Astrocyte of the cerebellum (primary cell): ENCODE measurements at regions not wholly inside any gene's neighbourhood (a gene's known extent, or its start where the extent isn't known, plus 50 kb on each side); places are given as distances from the start of the nearest gene placed in this dataset.
A peak's percentile ranks its signal among the peaks of the same experiment; 100 is the strongest.

Source experiments
- DNase-seq: peaks from one replicate; pipeline ENCODE4 v3.0.0-alpha.2; 2011; ENCODE audit warnings: low read depth
- H3K4me3 ChIP-seq: 2 replicates; pipeline ENCODE4 v1.5.1; 2011; ENCODE audit warnings: mild to moderate bottlenecking, low read depth, low read length, moderate library complexity
- in situ Hi-C: cut with HindIII; loops from 2 replicates; pipeline ENCODE4 v1.10.0; 2017; ENCODE audit warnings: low sequenced_read_pairs
- TF ChIP-seq, protein P1 (sequence below): IDR thresholded peaks from 2 replicates; pipeline ENCODE4 v1.5.1; 2012; ENCODE audit warnings: low read length, low read depth, moderate library complexity, mild to moderate bottlenecking; ENCODE audit errors: missing control alignments

DNA sequence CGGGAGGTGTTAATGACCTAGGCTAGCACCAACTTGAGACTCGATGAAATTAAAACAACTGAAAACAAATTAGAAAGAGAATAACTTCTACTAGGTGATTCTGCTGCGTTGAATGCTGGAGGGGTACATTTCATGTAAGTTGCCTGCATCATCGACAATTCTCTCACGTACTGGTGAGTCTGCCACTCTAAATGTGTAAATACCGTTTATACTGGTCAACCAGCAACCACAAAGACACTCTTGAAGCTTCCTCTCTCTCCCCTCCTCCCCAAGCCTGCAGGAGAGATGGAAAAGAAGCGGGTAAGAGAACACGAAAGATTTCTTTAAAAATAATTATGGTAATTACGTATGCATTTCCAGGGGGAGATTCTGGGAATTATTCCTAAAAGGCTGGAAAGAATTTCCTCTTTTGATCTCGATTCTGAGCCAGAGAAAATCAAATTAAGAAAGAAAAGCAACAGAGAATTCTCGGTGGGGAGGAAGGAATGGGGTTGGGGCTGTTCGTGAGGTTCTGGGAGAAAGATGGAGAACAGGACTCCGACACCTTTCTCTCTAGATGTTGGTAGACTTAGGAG lies 68.6 kb upstream of the MRTFB start:
- in situ Hi-C loops: no loop called here
- DNase-seq: no peak
- TF ChIP-seq, protein P1, sequence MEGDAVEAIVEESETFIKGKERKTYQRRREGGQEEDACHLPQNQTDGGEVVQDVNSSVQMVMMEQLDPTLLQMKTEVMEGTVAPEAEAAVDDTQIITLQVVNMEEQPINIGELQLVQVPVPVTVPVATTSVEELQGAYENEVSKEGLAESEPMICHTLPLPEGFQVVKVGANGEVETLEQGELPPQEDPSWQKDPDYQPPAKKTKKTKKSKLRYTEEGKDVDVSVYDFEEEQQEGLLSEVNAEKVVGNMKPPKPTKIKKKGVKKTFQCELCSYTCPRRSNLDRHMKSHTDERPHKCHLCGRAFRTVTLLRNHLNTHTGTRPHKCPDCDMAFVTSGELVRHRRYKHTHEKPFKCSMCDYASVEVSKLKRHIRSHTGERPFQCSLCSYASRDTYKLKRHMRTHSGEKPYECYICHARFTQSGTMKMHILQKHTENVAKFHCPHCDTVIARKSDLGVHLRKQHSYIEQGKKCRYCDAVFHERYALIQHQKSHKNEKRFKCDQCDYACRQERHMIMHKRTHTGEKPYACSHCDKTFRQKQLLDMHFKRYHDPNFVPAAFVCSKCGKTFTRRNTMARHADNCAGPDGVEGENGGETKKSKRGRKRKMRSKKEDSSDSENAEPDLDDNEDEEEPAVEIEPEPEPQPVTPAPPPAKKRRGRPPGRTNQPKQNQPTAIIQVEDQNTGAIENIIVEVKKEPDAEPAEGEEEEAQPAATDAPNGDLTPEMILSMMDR: no peak
- peak overlapping the region; percentile 24 for H3K4me3 ChIP-seq

DNA sequence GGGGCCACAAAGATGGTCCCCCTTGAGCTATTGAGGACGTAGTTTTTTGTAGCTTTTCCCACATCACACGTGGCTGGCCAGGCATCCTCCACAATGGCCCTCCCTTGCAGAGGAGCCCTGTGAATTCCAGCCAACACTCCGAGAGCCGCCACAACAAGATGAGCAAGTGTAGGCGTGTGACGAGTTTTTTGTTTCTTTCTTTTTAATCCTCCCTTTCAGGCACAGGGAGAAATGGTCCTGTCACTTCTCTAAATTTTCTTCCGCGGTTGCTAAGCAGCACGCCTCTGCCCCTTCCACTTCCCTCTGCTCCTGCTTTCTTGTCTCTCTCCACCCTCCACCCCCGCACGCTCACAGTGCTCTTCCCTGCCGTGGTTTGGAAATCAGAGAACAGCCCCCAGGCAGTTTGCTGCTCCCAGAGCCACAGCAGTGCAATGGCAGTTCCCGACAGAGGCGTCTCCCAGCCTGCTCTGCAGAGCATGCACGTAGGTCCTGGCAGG lies 68.0 kb upstream of the MRTFB start:
- in situ Hi-C loops: no loop called here
- peak overlapping the region; percentile 24 for H3K4me3 ChIP-seq
- no peak for DNase-seq
- TF ChIP-seq, protein P1: no peak

DNA sequence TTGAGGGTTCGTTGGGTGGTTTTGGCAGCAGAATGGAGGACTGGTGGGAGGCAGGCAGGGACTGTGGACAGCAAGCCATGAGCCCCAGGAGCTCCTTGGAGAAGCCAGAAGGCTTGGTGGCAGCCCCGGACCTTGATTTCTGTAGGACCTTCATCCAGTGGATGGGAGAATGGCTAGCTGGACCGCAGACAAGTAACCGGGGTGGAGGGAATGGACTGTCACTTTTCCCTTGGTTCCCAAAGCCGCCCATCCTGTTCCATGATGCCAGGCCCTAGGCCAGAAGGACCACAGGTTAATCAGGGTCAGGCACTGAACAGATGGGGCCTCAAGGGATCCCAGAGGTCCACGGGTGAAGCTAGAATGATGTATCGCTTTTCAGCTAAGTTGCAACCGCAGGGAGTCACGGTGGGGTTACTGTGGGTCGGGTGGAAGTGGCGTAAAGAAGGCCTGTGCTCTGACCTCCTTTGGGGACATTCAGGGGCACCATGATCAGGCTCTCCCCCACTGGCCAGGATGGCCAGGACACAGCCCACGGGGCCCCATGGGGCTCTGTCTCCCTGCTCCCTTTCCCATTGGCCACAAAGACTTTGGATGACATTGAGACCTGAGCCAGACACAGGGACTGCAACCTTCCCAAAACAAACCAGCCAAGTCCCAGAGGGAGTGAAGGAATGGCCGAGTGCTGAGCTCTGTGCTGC lies 66.9 kb upstream of the MRTFB start:
- no peak overlapping the region for H3K4me3 ChIP-seq
- in situ Hi-C loops: no loop called here
- no peak for DNase-seq
- TF ChIP-seq, protein P1: no peak

DNA sequence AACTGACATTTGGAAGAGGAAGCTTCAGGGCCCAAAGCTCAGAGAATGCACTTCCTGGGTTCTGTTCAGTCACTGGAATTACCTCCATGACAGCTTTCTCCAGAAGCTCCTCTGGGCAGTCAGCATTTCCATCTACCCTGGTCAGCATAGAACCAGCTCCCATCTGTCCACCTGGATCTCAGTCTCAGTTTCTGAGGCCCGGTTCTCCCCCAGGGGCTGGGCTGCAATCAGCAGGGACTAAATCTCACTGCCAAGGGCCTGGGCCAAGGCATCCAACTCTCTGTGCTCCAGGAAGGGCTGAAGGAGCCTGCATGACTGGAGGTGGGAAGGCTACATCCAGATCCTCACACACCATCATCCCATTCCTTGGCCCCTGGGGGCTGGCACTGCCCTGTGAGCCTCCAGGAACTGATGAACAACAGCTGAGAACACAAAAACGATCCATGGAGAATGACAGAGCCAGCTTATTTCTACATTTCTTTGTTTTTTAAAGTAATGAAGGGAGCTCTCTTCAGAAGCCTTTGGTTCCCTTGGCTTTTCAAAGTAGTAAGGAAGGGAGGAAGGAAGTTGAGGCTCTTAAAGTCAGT lies 66.3 kb upstream of the MRTFB start:
- in situ Hi-C loops: no loop called here

DNA sequence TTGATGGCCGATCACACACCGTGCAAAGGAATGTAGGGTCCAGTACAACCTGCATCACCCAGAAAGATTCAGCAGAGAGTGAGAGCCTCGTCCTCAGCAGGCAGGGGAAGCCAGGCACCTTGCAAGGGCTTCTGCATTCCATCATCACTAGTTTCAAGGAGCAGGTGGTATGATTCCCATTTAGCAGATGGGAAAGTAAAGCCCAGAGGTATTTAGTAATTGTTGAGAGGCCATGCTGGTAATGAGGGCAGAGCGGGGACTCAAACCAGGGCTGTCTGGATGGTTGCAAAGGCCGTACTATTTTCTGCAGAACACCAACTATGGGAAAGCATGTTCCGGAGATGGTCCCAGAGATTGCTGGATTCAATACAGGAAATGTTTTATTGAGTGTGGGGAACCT lies 65.8 kb upstream of the MRTFB start:
- in situ Hi-C loops: no loop called here
- no peak for DNase-seq
- TF ChIP-seq, protein P1: no peak
- H3K4me3 ChIP-seq: no peak overlapping the region

More for the DNA sequence above, 66.3 kb upstream of the MRTFB start:
- no peak for DNase-seq
- TF ChIP-seq, protein P1: no peak
- H3K4me3 ChIP-seq: no peak overlapping the region

DNA sequence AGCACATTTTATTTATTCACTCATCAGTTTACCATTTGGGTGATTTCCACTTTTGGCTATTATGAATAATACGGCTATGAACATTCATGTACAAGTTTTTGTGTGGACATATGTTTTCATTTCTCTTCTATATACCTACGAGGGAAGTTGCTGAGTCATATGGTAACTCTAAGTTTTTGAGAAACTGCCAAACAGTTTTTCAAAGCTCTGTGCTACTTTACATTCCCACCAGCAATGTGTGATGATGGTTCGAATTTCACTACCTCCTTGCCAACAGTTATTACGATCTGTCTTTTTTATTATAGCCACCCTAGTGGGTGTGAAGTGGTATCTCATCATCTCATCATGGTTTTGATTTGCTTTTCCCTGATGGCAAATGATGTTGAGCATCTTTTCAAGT lies 63.7 kb upstream of the MRTFB start:
- peak; percentile 72 for DNase-seq
- TF ChIP-seq, protein P1: no peak
- H3K4me3 ChIP-seq: no peak overlapping the region
- in situ Hi-C loops: no loop called here
